Upper lobe of right lung (tissue), 1 donor: ENCODE measurements at regions not wholly inside any gene's neighbourhood (a gene's known extent, or its start where the extent isn't known, plus 50 kb on each side); places are given as distances from the start of the nearest gene placed in this dataset.
"Not testable (repeated sequence)": the region's sequence is repeated elsewhere in the genome, so short reads cannot be mapped to it uniquely, and the experiment has no call there.

ENCODE experiments used
- ATAC-seq: fragments of 200-7000 bp; cut with Tn5 transposase; one replicate; pipeline ENCODE4 v1.9.1; 2020; ENCODE audit warnings: mild to moderate bottlenecking, moderate library complexity
- DNase-seq: peaks from one replicate; pipeline ENCODE4 v3.0.0-alpha.2; 2020
- H3K27ac ChIP-seq: fragments of 200-600 bp; one replicate; pipeline ENCODE4 v1.8.0; 2022
- H3K27me3 ChIP-seq: fragments of 200-600 bp; one replicate; pipeline ENCODE4 v1.8.0; 2022; ENCODE audit warnings: mild to moderate bottlenecking
- H3K36me3 ChIP-seq: fragments of 200-600 bp; one replicate; pipeline ENCODE4 v1.8.0; 2022
- H3K4me1 ChIP-seq: fragments of 200-600 bp; one replicate; pipeline ENCODE4 v1.8.0; 2022
- H3K4me3 ChIP-seq: fragments of 200-600 bp; one replicate; pipeline ENCODE4 v1.8.0; 2022; ENCODE audit warnings: mild to moderate bottlenecking
- H3K9me3 ChIP-seq: fragments of 200-600 bp; one replicate; pipeline ENCODE4 v1.8.0; 2022
- CTCF ChIP-seq: fragments of 200-600 bp; IDR thresholded peaks from one replicate; pipeline ENCODE4 v1.8.0; 2022; ENCODE audit warnings: antibody characterized with exemption
- intact Hi-C: fragments of 100-400 bp; cut with DNase I; formaldehyde crosslinking; loops from one replicate; pipeline ENCODE4 v1.11.0; 2022
- donor health status: DM: no; HTN: yes; CAD: no; lungs with severe emphysema.

DNA sequence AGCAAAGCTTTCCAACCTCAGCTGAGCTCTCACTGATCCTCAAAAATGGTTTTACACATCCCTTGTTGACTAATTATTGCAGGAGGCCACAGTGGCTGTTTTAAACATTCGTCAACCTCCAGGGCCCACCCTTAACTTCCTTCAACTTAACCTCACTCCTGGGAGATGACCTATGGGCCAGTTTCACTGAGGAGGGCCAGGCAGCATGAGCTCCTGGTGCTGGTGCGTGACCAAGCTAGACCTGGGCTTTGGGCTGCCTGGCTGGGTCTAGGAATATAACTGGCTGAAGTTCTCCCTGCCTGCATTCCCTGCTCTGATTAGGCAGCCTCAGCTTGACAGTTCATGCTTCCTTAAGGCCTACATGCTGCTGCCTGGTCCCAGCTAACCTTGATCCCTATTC, 273.7 kb upstream of the ATP11B start:
- intact Hi-C loops, result no loop called here
- Histone ChIP-seq H3K4me1 (no peaks in the 10 kb centered on the region), H3K36me3 (no peaks in the 10 kb centered on the region), H3K4me3 (no peak overlapping the region), H3K27me3 (no peaks in the 10 kb centered on the region), H3K27ac (no peak overlapping the region), H3K9me3 (no peaks in the 10 kb centered on the region)
- DNase-seq, result no peak
- TF ChIP-seq CTCF, result no peak
- no peak for ATAC-seq

GRCh38 chr3:182521339-182521738, 272.0 kb upstream of the ATP11B start:
- ATAC-seq (no peak), DNase-seq (no peak)
- H3K4me3 ChIP-seq, result no peak overlapping the region
- no peaks in the 10 kb centered on the region for H3K9me3 ChIP-seq
- H3K36me3 ChIP-seq, result no peaks in the 10 kb centered on the region
- no peak overlapping the region for H3K27ac ChIP-seq
- no peaks in the 10 kb centered on the region for H3K27me3 ChIP-seq
- no peak for TF ChIP-seq CTCF
- intact Hi-C loops, result no loop called here
- no peaks in the 10 kb centered on the region for H3K4me1 ChIP-seq

GRCh38 chr3:182523424-182523823, 269.9 kb upstream of the ATP11B start:
- H3K27ac ChIP-seq, intact Hi-C loops: not testable (repeated sequence)

DNA sequence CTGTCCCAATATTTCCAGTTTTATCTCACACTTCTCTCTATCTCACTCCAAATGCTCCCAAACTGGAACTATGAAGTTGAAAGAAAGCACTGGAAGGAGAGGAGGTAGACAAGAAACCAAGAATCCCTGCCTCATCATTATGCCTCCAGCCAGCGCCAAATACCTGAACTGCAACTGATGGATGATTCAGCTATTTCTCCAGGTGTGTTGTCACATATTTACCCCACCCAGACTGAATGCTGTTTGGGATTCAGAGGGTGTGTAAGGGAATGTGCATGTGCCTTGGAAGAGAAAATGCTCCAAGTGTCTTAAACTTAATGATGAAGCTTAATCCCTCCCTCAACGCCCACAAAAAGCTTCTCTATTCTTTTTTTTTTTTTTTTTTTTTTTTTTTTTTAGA, 269.5 kb upstream of the ATP11B start:
- no peak for DNase-seq
- ATAC-seq, result no peak
- intact Hi-C loops, result no loop called here
- no peaks in the 10 kb centered on the region for H3K27me3 ChIP-seq
- no peaks in the 10 kb centered on the region for H3K9me3 ChIP-seq
- no peak for TF ChIP-seq CTCF
- H3K36me3 ChIP-seq, result no peaks in the 10 kb centered on the region
- H3K4me1 ChIP-seq, result no peaks in the 10 kb centered on the region
- H3K27ac ChIP-seq, result no peak overlapping the region
- no peak overlapping the region for H3K4me3 ChIP-seq

More at GRCh38 chr3:182523424-182523823, 269.9 kb upstream of the ATP11B start:
- not testable (repeated sequence) for H3K36me3 ChIP-seq, H3K27me3 ChIP-seq, H3K4me1 ChIP-seq, H3K9me3 ChIP-seq, DNase-seq, ATAC-seq, H3K4me3 ChIP-seq

- no peaks in the 10 kb centered on the region for H3K36me3 ChIP-seq
- TF ChIP-seq CTCF, result no peak
- DNase-seq (no peak), ATAC-seq (no peak)
- H3K4me1 ChIP-seq, result no peaks in the 10 kb centered on the region
- H3K27me3 ChIP-seq, result no peaks in the 10 kb centered on the region
- H3K27ac ChIP-seq, result no peak overlapping the region
- no peak overlapping the region for H3K4me3 ChIP-seq
- intact Hi-C loops, result no loop called here
- H3K9me3 ChIP-seq, result no peaks in the 10 kb centered on the region
Measured at GRCh38 chr3:182524711-182525401, 268.4 kb upstream of the ATP11B start.

- ATAC-seq, result no peak
- TF ChIP-seq CTCF, result no peak
Measured at GRCh38 chr3:182525766-182526374, 267.4 kb upstream of the ATP11B start.

More at GRCh38 chr3:182525766-182526374, 267.4 kb upstream of the ATP11B start:
- Histone ChIP-seq H3K36me3 (no peaks in the 10 kb centered on the region), H3K27ac (no peak overlapping the region), H3K4me3 (no peak overlapping the region), H3K27me3 (no peaks in the 10 kb centered on the region), H3K4me1 (no peaks in the 10 kb centered on the region), H3K9me3 (no peaks in the 10 kb centered on the region)
- intact Hi-C loops, result no loop called here
- no peak for DNase-seq
